Caco-2 (cell line): ENCODE measurements at regions not wholly inside any gene's neighbourhood (a gene's known extent, or its start where the extent isn't known, plus 50 kb on each side); places are given as distances from the start of the nearest gene placed in this dataset.

Experiments used
- BruUV-seq: library from RNA; stranded (reverse); fragments of 400-500 nt; replicated peaks from 2 replicates; lab custom pipeline; 2021; lab: Mats Ljungman, UMichigan
- CTCF ChIA-PET: fragments of 300-600 bp; sonication (Branson Sonifier 250); formaldehyde crosslinking; loops from one replicate; lab custom pipeline; 2022; ENCODE audit warnings: antibody characterized with exemption; lab: Charles Lee
- POLR2A ChIA-PET: fragments of 300-600 bp; sonication (Branson Sonifier 250); formaldehyde crosslinking; loops from one replicate; lab custom pipeline; 2022; ENCODE audit warnings: antibody characterized with exemption; lab: Charles Lee
- DNase-seq, 2 experiments: peaks; one replicate each; pipeline versions ENCODE4 v3.0.0 to v3.0.0-alpha.2; 2020 to 2022
- H3K27me3 ChIP-seq: replicated peaks from 2 replicates; pipeline ENCODE4 v1.6.0; 2011; ENCODE audit warnings: low read length; ENCODE audit not compliant: control insufficient read depth, insufficient read depth
- H3K36me3 ChIP-seq: 2 replicates; pipeline ENCODE4 v1.5.1; 2011; ENCODE audit warnings: low read length; ENCODE audit not compliant: control insufficient read depth, insufficient read depth
- H3K4me1 ChIP-seq: fragments of 250-450 bp; sonication (Bioruptor Pico); 2 replicates; pipeline ENCODE4 v1.5.1; 2020; ENCODE audit warnings: mild to moderate bottlenecking
- H3K4me3 ChIP-seq: 2 replicates; pipeline ENCODE4 v1.5.1; 2011; ENCODE audit warnings: low read depth, mild to moderate bottlenecking, control low read depth, low read length
- H3K9me3 ChIP-seq: fragments of 250-450 bp; sonication (Bioruptor Pico); 2 replicates; pipeline ENCODE4 v1.5.1; 2020; ENCODE audit warnings: mild to moderate bottlenecking, moderate library complexity
- H3K27ac Mint-ChIP-seq: one replicate; pipeline ENCODE4 v1.8.0; 2022; ENCODE audit warnings: mixed read lengths; ENCODE audit not compliant: unreplicated experiment
- H3K27me3 Mint-ChIP-seq: one replicate; pipeline ENCODE4 v1.8.0; 2022; ENCODE audit warnings: mixed read lengths; ENCODE audit not compliant: insufficient read depth, unreplicated experiment
- H3K36me3 Mint-ChIP-seq: one replicate; pipeline ENCODE4 v1.8.0; 2022; ENCODE audit warnings: mild to moderate bottlenecking, mixed read lengths; ENCODE audit not compliant: insufficient read depth, unreplicated experiment
- H3K4me1 Mint-ChIP-seq: one replicate; pipeline ENCODE4 v1.8.0; 2022; ENCODE audit warnings: low read depth, mixed read lengths; ENCODE audit not compliant: unreplicated experiment
- H3K4me3 Mint-ChIP-seq: one replicate; pipeline ENCODE4 v1.8.0; 2022; ENCODE audit warnings: mild to moderate bottlenecking, moderate library complexity, mixed read lengths; ENCODE audit not compliant: unreplicated experiment
- H3K9me3 Mint-ChIP-seq: one replicate; pipeline ENCODE4 v1.8.0; 2022; ENCODE audit warnings: mixed read lengths; ENCODE audit not compliant: unreplicated experiment
- CTCF ChIP-seq, 2 experiments: fragments of 200-600 bp in 1 of 2; IDR thresholded peaks; 1 replicate in 1 of 2; 2 replicates in 1 of 2; pipeline versions ENCODE4 v1.5.1 to v1.8.0; 2011 to 2022; ENCODE audit warnings: antibody characterized with exemption in 1 of 2, control low read depth in 1 of 2, inconsistent platforms in 1 of 2, low read depth in 1 of 2, low read length in 1 of 2, mild to moderate bottlenecking in 1 of 2, moderate library complexity in 1 of 2; ENCODE audit not compliant: insufficient read depth in 1 of 2, severe bottlenecking in 1 of 2, unreplicated experiment in 1 of 2
- intact Hi-C: fragments of 100-400 bp; cut with micrococcal nuclease; formaldehyde crosslinking; loops from one replicate; pipeline ENCODE4 v1.10.0; 2022; ENCODE audit not compliant: unreplicated experiment

- no peaks in the 10 kb centered on the region for H3K27me3 ChIP-seq
- ChIA-PET POLR2A (no interaction called here), CTCF (no interaction called here)
- H3K9me3 Mint-ChIP-seq, result no peaks in the 10 kb centered on the region
- H3K4me3 Mint-ChIP-seq, result no peak overlapping the region
- no peaks in the 10 kb centered on the region for H3K27me3 Mint-ChIP-seq
- no peak for DNase-seq
- no TSS peak for BruUV-seq
- H3K4me1 ChIP-seq, result peaks cover 18% of the 10 kb centered on the region; the same call in 1 of the 2 replicates
- no peaks in the 10 kb centered on the region for H3K9me3 ChIP-seq
- no peak overlapping the region for H3K27ac Mint-ChIP-seq
- peaks cover 31% of the 10 kb centered on the region for H3K4me1 Mint-ChIP-seq
- no peak for TF ChIP-seq CTCF (IDR thresholded peaks at IDR 0.05; ENCODE audit: insufficient read depth in 1 of 2, low read depth in 1 of 2, low read length in 1 of 2, severe bottlenecking in 1 of 2, unreplicated experiment in 1 of 2)
- H3K36me3 Mint-ChIP-seq, result peaks cover 13% of the 10 kb centered on the region
- H3K4me3 ChIP-seq, result no peak overlapping the region
- intact Hi-C loops, result loop anchor here (10.0 kb wide), 1 partner anchor 381 kb away; no protein-coding TSS in a partner anchor
- H3K36me3 ChIP-seq, result no peaks in the 10 kb centered on the region
Measured at GRCh38 chr2:16015903-16016265, 75.5 kb downstream of the MYCN start.

- no peaks in the 10 kb centered on the region for H3K27me3 Mint-ChIP-seq
- CTCF ChIA-PET, result no interaction called here
- peaks cover 13% of the 10 kb centered on the region for H3K36me3 Mint-ChIP-seq
- H3K27ac Mint-ChIP-seq, result no peak overlapping the region
- no peak overlapping the region for H3K4me3 Mint-ChIP-seq
- no TSS peak for BruUV-seq
- DNase-seq, result no peak
- intact Hi-C loops, result loop anchor here (10.0 kb wide), 1 partner anchor 381 kb away; no protein-coding TSS in a partner anchor
- Histone ChIP-seq H3K36me3 (no peaks in the 10 kb centered on the region), H3K27me3 (no peaks in the 10 kb centered on the region), H3K4me1 (peaks cover 18% of the 10 kb centered on the region; the same call in 1 of the 2 replicates), H3K9me3 (no peaks in the 10 kb centered on the region), H3K4me3 (no peak overlapping the region)
- TF ChIP-seq CTCF (IDR thresholded peaks at IDR 0.05; ENCODE audit: insufficient read depth in 1 of 2, low read depth in 1 of 2, low read length in 1 of 2, severe bottlenecking in 1 of 2, unreplicated experiment in 1 of 2), result no peak
- POLR2A ChIA-PET, result no interaction called here
- H3K9me3 Mint-ChIP-seq, result no peaks in the 10 kb centered on the region
- H3K4me1 Mint-ChIP-seq, result peaks cover 31% of the 10 kb centered on the region
Measured at GRCh38 chr2:16015210-16015902, 75.0 kb downstream of the MYCN start.

- Mint-ChIP-seq H3K4me1 (peaks cover 31% of the 10 kb centered on the region), H3K36me3 (peaks cover 13% of the 10 kb centered on the region), H3K9me3 (no peaks in the 10 kb centered on the region), H3K27me3 (no peaks in the 10 kb centered on the region), H3K27ac (no peak overlapping the region), H3K4me3 (peak overlapping the region; percentile 75)
- no peaks in the 10 kb centered on the region for H3K27me3 ChIP-seq
- intact Hi-C loops, result loop anchor here (5.0 to 10.0 kb wide), 2 partner anchors 82 to 380 kb away; no protein-coding TSS in a partner anchor
- TF ChIP-seq CTCF (IDR thresholded peaks at IDR 0.05; ENCODE audit: insufficient read depth in 1 of 2, low read depth in 1 of 2, low read length in 1 of 2, severe bottlenecking in 1 of 2, unreplicated experiment in 1 of 2), result no peak
- no peaks in the 10 kb centered on the region for H3K36me3 ChIP-seq
- H3K9me3 ChIP-seq, result no peaks in the 10 kb centered on the region
- ChIA-PET CTCF (no interaction called here), POLR2A (no interaction called here)
- no TSS peak for BruUV-seq
- peaks cover 18% of the 10 kb centered on the region; the same call in 1 of the 2 replicates for H3K4me1 ChIP-seq
- no peak for DNase-seq
- no peak overlapping the region for H3K4me3 ChIP-seq
Measured at GRCh38 chr2:16014802-16015201, 74.5 kb downstream of the MYCN start.
